Loucy (cell line): ENCODE measurements at regions not wholly inside any gene's neighbourhood (a gene's known extent, or its start where the extent isn't known, plus 50 kb on each side); places are given as distances from the start of the nearest gene placed in this dataset.

ENCODE experiments used
- CTCF ChIP-seq: fragments of 200-600 bp; sonication (generic); conservative IDR thresholded peaks from 2 replicates; pipeline ENCODE4 v1.5.1; 2014; ENCODE audit warnings: mild to moderate bottlenecking, antibody characterized with exemption, low read length
- EZH2phosphoT487 ChIP-seq: fragments of 200-600 bp; IDR thresholded peaks from 2 replicates; pipeline ENCODE4 v1.6.1; 2018; ENCODE audit warnings: antibody characterized with exemption, mild to moderate bottlenecking, moderate library complexity, borderline replicate concordance

- TF ChIP-seq CTCF (no peak), EZH2phosphoT487 (no peak)
Observed at GRCh38 chr16:86949116-86949515, 368.1 kb downstream of the C16orf95 start.
